NCI-H345 (cell line): ENCODE measurements at regions not wholly inside any gene's neighbourhood (a gene's known extent, or its start where the extent isn't known, plus 50 kb on each side); places are given as distances from the start of the nearest gene placed in this dataset.

ENCODE experiments used
- DNase-seq: peaks from one replicate; lab custom pipeline; 2025; lab: John Stamatoyannopoulos, UW

GRCh38 chr6:6891125-6891721 is 216.5 kb upstream of the RREB1 start:
- peak; percentile 22 for DNase-seq

DNA sequence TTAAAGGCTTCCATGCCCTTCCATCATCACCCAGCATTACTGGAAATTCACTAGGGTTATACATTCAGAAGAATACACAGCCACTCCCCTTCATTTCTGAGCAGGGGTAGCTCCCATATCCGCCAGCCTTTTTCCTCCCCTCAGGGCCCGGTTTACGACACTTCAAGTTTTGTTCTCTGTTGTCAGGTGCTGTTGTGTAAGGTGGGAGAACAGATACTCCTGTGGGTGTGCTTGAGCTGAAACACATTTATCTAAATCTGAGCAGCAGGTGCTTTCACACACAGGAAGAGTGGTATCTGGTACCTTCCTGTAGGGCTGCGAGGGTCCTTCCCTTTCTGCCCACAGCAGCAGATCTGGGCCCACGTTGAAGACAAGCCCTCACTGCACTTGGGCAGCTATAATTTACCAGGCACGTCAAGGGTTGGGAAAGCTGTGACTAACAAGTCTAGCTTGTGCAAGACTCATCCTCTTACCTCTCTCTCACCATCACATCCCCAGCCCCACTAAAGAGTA is 215.8 kb upstream of the RREB1 start:
- peak; percentile 2 for DNase-seq

GRCh38 chr6:6892744-6893583 is 214.8 kb upstream of the RREB1 start:
- DNase-seq = no peak

DNA sequence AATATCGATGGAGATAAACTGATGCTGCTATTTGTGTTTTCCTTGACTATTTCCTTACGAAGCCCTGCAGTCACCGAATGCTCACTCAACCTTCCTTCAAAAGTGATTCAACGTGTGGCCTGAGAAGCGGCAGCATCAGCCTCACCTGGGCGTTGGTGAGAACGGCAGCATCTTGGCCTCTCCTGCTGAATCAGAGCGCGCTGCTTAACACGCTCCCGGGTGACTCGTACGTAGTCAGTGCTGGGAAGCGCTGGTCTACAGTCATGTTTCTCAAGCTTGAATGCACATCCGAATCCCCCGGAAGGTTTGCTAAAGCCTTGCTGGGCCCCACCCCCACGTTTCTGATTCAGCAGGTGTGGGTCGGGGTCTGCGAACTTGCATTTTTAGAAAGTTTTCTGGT is 214.1 kb upstream of the RREB1 start:
- DNase-seq = no peak

- DNase-seq = no peak
Observed at GRCh38 chr6:6895929-6896328, 211.8 kb upstream of the RREB1 start.

- DNase-seq = no peak
Observed at GRCh38 chr6:6897140-6897539, 210.6 kb upstream of the RREB1 start.

DNA sequence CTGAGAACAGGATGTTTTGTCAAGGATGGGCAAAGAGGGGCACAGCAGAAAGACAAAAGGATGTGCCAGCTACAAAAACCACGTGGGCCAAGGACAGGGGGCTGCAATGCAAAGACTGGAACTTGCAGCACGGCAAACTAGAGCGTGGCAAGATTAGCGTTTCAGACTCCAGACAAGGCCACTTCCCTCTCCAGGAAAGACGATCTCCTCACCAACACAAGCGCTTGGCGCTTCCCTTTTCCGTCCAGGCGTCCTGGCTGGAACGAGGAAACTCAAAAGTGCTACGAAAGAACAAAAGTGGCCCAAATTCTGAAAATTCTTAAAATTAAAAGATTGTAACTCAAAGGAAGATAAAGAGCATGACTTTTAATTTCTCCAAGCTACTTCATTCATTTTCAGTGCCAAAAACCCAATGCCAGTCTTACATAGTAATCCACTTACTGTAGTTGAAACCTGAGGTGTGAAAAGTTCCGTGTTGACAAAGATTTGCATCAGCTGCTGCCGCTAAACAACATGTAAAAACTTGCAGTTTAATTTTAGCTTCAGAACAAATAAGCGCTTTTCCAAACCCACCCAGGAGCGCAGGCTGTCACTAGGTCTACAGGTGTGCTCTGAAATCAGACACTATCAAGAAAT is 207.1 kb upstream of the RREB1 start:
- no peak for DNase-seq

DNA sequence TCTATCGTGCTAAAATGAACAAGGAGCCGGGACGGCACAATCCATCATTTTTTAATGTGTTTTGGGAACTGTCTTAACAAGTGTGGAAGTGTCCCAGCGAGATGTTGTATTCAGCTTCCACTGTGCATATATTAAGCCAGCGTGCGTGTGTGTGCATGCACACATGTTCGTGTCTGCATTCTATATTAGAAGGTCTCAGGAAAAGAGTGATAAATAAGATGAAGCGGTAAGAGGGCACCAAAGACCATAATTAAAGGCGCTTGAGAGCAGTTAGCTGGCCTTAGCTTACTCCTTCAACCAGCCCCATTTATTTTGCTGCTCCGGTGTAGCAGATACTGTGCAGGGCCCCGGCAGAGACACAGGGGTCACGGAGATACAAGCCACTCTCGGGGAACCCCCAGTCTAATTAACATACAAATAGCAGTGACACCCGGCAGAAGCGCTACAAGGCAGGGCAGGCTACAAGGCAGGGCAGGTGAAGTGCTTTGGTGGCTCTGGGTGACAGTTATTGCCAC is 206.5 kb upstream of the RREB1 start:
- no peak for DNase-seq

DNA sequence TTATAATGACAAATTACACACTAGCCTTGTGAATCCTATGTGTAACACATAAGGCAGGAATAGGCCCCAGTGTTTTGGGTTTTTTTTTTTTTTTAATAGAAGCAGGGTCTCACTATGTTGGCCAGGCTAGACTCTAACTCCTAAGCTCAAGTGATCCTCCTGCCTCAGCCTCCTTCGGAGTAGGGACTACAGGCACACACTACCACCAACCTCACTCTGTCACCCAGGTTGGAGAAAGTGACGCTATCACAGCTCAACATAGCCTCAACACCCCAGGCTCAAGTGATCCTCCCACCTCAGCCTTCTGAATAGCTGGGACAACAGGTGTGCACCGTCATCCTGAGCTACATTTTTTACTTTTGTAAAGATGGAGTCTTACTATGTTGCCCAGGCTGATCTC is 205.8 kb upstream of the RREB1 start:
- no peak for DNase-seq

DNA sequence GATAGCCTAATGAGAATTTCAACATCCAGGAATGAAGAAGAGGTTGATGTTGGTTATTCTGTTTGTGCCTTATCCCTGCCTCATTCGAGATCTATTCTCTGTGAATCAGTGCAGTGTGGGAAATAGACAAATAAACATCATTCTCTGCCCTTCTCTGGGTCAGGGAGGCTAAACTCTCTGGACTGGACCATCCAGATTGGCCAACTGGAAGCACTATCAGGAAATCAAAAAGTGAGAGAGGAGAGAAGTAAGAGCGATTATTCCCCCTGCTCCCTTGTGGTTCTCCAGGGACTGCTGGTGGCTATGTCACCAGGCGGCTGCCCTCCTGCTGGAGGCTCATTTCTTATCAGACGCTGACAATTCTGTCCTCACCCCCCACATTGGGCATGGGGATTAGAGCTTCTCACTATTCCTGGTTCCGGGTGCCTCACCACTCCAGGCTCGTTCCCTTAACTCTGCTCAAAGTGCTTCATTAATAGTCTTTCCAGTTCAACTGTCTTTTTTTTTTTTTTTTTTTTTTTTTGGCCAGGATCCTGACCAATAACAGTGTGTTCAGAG is 201.7 kb upstream of the RREB1 start:
- DNase-seq = no peak

- DNase-seq = no peak
Observed at GRCh38 chr6:6906570-6907213, 201.1 kb upstream of the RREB1 start.

- no peak for DNase-seq
Observed at GRCh38 chr6:6907286-6907685, 200.5 kb upstream of the RREB1 start.

DNA sequence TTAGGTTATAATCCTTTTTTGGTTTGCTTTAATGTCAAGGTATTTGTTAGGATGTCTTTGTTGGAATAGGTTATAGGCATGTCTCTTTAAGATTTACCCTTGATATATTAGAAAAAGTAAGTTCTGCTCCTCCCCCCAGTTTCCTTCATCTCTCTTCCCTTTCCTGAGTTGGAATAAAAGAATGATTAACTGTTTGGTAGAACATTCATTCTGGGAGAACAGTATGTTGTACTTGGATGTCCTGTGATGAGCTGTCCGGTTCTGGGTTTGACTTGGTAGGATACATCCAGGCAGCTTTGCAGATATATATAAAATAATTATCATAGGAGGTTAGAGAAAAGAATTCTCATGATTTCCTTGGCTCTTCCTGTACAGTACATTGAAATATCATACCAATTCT is 199.6 kb upstream of the RREB1 start:
- no peak for DNase-seq

GRCh38 chr6:6909111-6909510 is 198.7 kb upstream of the RREB1 start:
- no peak for DNase-seq

- no peak for DNase-seq
Observed at GRCh38 chr6:6910734-6911295, 196.9 kb upstream of the RREB1 start.

DNA sequence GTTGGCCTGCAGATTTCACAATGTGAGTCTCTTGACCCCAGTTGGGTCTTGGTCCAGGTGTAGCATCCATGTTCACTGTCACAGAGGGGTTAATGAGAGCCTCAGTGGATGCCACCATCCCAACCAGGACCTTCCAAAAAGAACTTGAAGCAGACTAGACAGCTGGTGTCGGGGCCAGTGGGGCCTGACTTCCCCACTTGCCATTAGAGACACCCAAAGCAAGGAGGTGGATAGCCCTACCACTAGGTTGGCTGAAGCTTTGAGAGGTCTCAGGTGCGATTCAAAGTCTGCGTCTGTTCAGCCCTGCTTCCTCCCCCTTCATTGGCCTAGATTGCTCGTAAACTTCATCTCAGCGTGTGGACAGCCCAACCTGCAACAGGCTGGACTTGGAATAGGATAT is 196.4 kb upstream of the RREB1 start:
- DNase-seq = no peak

DNA sequence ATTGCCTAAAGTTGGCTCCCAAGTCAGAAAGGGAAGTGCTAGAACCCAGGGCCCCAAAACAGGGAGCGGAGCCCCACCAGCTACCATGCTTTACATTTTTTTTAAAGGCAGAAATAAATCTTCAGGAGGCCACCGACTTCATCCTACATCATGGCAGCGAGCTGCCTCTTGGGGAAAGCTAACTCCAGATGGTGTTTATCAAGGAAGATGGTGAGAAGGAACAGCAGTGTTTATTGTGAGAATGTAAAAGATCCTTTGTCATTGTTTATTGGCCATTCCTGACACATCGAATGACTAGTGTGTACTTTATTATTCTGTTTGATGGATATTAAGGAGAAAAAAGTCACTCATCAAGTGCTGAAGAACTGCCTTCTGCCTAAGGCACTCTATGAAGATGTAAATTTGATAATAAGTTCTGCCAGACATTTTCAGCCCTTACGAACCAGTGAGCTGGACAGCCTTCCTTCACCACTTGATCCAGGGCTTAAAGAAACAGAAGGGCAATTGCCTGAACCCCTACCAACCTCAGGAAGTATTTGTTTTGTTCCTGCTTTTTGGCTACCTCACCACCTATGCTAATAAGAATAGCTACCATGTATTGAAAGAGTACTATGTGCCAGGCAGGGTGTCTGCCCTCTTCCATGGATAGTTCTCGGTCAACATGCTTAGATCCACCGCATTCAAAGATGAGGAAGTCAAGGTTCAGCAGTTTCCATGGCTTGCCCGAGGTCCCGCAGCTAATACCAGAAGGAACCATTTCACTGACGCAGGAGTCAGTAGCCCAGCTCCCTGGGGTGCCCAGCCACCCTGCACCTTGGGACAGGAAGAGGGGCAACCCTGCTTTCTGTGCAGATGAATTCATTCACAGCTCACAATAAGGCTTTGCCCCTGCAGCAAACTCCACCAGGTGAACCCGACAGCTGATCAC is 194.7 kb upstream of the RREB1 start:
- no peak for DNase-seq

DNA sequence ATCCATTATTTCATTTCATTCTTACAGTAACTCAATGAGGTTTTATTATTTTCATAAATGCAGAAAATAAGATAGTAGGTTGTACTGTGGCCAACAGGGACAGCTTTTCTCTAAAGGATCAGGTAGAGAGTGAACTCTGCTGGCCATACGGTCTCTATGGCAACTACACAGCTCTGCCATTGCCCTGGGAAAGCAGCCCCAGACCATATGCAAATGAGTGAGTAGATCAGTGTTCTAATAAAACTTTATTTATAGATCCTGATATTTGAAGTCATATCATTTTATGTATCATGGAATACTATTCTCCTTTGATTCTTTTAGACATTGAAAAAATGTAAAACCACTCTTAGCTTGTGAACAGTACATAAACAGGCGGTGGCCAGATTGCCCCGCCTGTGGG is 192.5 kb upstream of the RREB1 start:
- no peak for DNase-seq

DNA sequence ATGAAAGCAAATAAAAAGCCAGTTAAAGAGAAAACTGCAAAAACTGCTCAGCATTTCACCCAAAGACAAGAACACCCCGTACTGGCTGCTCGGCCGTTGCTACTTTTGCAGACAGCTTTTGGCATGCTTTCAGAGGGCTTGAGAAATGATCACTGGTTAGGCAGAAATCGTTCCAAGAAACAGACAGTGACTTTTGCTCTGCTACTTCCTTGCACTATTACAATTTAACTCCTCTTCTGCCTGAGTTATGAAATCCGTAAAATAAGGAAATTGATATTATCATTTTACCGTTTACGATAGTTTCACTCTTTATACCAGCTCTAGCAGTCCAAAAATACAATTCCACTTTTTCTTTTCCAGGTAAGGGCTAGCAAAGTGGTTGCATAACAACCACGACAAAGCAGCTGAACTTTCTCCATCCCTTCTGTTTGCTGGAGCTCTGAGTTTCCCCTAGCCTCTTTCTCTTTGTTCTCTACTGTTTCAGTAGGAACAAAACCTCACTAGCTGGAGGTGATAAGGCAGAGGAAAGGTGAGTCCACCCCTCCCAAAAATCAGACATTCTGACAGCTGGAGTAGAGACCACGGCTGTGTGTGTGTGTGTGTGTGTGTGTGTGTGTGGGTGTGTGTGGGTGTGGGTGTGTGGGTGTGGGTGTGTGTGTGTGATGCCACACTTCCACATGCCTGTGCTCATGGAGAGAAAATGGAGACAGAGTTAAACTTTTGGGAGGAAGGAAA is 191.8 kb upstream of the RREB1 start:
- DNase-seq = no peak

DNA sequence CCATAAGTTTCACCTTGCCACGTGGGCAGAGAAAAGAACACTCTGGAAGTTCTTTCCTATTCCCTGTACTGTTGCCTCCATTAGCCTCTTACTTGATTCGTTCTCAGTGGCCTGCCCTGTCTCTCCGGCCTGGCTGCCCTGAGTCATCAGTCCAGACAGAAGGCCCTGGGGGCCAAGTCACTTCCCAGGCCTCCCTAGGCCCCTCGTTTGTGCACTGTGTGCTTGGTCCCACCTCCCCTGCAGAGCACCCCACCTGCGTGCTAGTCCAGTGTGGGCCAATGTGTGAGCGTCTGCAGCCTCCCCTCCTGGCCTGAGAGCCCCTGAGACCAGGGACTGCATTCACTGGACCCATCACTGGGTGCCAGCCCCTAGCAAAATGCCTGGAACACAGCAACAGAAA is 191.2 kb upstream of the RREB1 start:
- DNase-seq = no peak
